ENCODE measurements at regions not wholly inside any gene's neighbourhood (a gene's known extent, or its start where the extent isn't known, plus 50 kb on each side); places are given as distances from the start of the nearest gene placed in this dataset.

DNA sequence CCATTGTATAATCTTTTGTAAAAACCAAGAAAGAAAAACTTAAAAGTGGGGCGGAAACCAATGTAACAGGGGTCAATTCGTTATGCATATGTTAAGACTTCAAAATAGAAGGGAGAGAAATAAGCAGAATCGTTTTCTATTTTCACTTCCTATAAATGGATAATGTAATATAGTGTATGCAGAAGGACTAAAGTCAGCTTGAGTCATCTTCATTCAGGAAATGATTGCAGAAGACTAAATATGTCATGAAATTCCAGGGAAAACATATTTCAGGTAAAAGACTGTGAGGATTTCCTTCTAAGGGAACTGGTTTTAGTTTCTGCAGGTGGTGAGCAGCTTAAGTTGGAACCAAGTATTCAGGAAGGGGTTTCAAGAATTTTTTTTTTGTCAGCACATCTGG is 753.3 kb downstream of the IRX1 start:
- no peak for DNase-seq

DNA sequence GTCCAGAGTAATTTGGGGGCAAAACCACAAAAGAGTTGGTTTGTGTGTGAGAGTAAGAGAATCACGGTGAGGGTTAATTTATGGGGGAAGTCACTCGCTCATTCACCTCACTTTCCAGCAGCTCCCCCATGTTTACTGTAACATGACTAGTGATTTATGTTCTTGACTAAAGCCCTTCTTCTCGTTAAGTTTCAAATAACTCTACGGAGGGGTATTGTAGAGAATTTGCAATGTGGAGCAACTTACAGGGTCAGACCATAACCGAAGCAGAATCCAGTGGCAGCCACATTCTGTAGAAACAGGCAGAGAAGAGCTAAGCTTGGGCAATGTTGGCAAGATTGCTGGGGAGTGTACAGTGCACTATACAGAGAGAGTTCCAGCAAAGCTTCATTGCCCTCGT is 760.6 kb downstream of the IRX1 start:
- DNase-seq = no peak

DNA sequence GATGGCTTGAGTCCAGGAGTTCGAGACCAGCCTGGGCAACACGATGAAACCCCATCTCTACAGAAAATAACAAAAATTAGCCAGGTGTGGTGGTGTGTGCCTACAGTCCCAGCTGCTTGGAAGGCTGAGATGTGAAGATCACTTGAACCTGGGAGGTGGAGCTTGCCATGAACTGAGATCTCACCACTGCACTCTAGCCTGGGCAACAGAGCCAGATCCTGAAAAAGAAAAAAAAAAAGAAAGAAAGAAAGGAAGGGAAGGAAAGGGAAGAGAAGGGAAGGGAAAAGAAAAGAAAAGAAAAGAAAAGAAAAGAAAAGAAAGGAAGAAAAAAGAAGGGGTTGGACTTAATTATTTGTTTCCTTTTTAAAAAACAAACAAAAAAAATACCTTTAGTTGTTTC is 764.2 kb downstream of the IRX1 start:
- no peak for DNase-seq

DNA sequence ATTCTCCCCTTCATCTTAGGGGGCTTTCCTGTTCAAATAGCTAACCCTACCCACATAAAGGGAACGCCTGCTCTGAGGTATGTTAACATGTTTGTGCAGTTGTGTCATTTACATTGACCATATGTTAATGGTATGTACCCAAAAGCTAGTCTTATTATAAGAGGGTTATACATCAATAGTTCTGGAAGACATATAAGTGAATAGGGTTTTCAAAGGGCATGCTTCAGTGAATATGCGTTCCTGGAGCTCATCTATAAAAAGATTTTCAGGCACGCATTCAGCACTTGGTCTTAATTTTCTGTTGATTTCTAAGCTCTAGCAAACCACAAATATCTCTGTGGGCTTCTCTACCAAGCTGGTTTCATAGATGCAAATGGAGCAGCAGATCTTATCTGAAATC is 766.1 kb downstream of the IRX1 start:
- DNase-seq = no peak

DNA sequence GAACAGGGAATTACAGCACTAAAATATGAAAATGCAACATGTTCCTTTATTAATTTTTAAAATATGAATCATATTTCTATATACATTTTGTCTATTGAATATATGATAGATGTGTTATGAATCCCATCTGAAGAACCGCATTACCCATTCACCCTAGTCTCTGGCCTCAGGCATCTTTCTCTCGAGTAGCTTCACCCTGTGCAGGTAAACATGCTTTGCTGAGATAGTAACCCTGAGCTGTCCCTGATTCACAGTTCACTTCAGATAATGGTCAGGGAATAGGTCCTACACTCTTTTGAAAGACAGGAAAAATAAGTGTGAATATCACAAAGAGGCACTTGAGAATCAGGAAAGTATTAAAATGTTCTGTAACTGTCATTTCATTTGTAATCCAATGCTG is 766.8 kb downstream of the IRX1 start:
- DNase-seq = no peak

DNA sequence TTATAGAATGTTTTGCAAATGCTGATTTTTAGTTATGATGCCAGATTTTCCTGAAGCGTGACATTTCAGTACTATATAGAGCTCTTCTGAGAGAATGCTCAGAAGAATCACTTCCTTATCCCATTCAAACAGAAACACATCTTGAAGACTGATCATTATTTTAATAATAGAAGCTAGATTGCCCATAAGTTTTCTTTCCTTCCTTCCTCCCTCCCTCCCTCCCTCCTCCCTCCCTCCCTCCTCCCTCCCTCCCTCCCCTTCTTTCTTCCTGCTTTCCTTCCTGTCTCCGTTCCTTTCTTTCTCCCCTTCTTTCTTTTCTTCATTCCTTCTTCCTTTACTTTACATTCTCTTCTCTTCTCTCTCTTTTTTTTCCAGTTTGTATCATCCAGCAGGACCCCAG is 767.4 kb downstream of the IRX1 start:
- no peak for DNase-seq

DNA sequence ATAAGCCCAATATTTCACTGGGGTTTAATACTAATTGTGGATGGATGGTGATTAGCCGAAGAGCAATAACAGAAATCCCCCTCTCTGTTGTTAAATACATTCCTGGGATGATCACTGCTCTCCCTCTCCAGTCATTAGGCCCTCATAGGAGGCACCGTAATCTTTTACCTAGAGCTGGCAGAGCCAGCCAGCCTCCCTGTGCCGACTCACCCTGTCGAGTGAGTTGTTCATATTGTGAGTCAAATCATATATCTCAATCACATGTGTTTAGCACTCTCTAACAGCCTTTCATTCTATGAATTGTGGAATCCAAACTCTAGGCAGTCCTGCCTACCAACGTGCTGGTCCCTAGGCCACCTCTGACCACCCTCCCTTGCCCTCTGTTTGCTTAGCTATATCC is 771.0 kb downstream of the IRX1 start:
- DNase-seq = no peak

DNA sequence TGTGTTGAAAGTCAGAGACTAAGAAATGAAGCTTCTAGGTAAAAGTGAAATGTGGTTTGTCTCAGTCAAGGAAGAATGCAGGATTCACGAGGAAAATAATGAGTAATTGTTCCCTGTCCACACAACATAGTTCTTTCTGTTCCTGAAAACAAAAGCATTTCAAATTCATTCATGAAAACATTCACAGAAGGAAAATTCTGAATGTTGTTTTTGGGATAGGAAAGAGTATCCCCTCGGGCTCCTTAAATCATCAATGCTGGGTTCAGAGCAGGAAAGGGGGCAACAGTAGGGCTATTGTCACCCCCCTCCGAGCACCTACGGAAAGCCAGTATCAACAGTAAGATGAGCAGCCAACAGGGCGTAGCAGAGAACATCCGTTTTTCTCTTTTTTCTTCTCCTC is 769.9 kb upstream of the ADAMTS16 start:
- no peak for DNase-seq

DNA sequence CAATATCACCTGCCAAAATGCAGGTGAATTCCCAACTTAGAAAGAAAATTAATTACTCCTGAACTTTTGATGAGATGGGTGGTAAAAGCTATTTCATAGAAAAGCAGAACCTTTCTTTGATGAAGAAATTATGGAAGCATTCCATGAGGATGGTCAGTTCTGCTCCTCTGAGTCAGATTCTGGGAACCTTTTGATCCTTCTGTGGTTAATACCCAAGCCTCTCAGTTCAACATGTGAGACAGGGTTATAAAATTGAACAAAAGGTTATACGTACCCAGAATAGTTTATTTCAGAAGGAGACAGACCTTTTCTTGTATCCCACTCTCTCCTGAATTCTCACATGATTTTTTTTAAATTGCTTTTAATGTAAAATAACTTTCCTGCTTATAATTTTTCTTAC is 767.6 kb upstream of the ADAMTS16 start:
- DNase-seq = no peak

DNA sequence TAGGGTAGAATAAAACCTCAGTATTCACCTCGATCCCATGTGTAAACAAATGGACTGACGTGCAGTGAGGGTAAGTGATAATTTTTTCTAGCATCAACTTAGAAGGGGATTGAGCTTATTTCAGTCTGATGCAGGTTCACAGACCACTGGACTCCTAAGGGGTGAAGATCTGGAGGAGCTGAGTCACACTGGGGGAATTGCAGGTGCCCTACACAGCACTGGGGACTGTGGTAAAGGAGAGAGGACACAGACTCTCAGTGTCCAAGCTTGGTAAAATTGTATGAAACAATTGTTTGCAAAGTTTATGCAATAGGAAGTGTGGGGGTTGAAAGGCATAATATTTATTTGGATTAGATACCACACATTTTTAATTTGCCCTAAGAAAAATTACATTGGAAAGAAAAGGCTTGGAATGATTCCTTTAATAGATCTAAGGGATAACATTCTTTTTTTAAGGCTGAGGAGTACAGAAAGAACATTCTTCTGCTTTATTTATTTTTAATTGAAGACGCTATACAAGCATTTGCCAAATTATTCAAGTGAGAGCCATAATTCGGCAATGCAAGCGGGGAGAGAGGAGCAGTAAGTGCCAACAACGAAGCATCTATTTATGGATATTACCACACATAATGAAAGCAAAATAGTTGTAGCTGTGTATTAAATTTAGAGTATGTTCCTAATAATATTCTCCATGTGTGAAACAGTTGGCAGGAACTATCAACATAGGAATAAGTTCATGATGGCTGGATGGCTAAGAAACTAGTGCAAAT is 766.9 kb upstream of the ADAMTS16 start:
- no peak for DNase-seq

DNA sequence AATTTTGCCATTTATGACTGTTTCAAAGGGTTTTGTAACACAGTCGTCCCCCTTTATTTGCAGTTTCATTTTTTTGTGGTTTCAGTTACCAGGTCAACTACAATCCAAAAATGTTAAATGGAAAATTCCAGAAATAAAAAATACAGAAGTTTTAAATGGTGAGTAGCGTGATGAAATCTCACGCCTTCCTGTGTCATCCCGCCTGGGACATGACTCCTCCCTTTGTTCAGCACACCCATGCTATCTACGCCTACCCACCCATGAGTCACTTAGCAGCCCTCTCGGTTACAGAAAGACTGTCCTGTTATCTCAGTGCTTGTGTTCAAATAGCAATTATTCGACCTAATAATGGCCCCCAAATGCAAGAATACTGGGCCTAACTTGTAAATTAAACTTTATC is 765.3 kb upstream of the ADAMTS16 start:
- no peak for DNase-seq

DNA sequence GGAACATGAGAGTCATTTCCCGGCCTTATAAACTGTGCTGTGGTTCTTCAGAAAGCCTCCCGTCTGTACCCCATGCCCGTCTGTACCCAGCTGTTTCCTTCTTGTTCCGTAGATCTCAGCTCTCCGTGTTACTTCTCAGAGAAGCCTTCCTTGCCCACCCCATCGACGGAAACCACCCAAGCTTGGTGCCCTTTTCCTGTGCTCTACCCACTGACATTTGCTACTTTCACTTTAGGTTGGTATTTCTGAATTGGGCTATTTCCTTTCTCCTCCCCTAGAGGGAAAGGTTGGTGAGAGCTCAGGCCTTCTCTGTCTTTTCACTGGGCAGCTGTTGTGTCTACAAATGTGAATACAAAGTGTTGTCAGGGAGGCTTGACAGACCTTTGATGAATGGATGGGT is 764.5 kb upstream of the ADAMTS16 start:
- no peak for DNase-seq

DNA sequence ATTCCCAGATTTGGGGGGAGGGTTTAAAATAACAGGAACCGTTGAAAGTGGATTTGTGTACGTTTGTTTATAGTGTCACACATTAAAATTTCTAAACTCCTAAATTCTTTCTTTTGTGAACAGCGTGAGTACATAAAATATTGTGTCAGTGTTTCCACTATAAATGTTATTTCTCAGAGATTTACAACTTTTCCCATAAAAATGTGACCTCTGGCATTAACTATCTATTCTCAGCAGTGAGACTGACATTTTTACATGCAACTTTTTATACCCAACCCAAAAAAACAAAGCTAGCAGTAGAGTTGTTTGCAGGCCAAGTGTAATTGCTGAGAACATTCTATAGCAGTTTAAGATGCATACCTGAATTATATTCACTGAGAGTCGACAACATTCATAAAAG is 757.0 kb upstream of the ADAMTS16 start:
- no peak for DNase-seq

DNA sequence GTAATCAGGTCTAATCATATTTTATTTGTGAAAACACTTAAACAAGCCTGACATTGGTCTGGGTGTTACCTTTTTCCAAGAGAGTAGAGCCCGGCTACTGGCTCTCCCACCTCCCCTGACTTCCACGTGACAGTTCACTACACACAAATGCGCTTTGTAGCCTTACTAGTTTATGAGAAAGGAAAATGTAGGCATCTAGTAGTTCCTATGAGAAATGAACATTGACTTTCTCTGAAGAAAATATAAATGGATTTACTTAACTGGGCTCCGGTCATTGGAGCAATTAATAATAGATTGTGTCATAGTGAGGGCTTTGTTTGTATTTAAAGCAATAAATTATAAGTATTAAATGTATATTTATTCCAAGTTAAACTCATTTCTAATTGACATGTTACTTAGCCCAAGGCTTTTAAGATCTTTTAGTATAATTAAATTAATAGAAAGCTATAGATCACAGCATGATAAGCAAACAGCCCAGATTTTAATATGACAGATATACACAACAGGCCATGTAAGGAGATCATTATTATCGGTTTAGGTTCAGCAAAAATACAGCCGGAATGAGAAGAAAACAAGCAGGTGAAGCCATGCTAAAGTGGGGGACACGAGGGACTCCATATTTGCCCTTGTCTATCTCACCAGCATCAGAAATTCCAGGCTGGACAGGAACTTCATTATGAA is 756.5 kb upstream of the ADAMTS16 start:
- DNase-seq = no peak

DNA sequence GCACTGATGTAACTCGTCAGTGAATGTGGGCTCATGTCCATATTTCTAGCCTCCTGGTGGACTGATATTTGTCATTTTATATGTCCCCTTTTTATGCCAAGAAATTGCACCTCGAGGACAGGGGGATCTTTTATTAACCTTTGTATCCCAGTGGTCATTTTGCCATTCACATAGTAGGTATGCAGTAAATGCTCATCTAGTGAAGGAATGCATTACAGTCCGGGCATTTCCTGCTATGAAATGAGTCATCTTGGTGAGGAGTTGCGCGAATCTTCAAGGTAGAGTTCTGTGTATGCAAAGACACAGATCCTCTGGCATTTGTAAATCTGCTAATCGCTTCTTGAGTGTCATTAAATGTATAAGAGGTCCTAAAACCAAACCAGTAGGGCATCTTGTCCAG is 755.5 kb upstream of the ADAMTS16 start:
- no peak for DNase-seq

DNA sequence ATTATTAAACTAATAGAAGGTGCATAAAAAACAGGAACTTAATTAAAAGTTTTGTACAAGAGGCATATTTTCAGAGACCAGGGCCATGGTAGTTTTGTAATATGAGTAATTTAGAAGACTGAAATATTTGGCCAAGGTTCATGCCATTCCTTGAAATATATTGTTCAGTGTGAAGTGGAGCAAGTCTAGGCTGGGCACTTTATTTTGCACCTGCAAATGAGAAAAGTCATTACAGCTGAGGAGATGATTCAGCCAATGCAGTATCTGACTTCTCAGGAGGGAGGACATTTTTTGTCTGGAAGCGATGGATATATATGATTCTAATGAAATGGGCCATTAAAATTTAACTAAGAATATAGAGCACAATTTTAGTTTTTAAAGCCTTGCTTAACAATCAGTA is 754.0 kb upstream of the ADAMTS16 start:
- no peak for DNase-seq

DNA sequence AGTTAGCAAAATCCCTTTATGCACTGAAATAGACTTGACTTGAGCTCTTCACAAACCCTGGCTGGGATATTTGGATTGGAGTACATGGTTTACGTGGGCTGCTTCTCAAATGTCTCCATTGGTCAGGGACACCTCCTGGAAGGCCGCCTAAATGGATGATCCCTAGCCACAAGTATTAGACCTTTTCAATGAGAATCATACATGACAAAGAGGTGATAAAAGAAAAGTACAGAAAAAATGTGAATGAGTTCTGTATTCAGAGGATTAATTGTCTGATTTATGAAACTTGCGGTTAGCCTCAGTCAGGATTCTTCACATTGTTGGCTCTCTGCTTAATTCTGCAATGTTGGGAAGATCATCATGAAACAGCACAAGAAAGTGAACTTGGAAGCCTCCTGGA is 752.8 kb upstream of the ADAMTS16 start:
- DNase-seq = no peak

DNA sequence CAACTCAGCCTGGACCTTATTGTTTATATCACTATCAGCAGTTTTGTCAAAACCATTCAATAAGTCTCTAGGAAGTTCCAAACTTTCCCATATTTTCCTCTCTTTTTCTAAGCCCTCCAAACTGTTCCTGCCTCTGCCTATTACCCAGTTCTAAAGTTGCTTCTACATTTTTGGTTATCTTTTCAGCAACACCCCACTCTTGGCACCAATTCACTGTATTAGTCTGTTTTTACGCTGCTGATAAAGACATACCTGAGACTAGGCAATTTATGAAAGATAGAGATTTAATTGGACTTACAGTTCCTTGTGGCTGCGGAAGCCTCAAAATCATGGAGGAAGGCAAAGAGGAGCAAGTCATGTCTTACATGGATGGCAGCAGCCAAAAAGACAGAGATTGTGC is 744.4 kb upstream of the ADAMTS16 start:
- no peak for DNase-seq

DNA sequence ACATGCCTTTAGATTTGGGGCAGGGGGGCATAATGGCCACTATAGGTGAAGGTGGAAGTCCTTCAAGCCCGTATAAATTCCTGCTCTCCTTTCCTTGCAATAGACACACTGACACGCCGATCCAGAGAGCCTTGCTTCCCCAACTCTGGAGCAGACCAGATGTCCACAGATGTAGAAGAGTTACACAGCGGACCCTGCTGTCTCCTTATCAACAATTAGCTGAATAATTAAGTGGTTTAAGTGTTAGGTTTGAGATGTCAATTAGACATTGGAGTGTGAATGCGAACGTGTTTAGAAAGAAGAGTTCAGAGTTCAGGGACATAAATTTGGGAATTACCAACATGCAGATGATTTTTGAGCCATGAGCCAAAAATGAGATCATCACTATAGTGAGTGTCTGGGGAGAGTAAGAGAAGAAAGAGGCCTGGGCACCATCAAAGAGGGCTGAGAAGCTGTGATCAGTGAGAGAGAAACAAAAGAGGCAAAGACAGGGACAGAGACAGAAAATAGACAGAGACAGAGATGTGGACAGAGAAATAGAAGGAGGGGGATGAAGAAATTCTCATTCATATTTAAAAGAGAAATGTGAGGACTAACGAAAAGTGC is 734.4 kb upstream of the ADAMTS16 start:
- DNase-seq = no peak

DNA sequence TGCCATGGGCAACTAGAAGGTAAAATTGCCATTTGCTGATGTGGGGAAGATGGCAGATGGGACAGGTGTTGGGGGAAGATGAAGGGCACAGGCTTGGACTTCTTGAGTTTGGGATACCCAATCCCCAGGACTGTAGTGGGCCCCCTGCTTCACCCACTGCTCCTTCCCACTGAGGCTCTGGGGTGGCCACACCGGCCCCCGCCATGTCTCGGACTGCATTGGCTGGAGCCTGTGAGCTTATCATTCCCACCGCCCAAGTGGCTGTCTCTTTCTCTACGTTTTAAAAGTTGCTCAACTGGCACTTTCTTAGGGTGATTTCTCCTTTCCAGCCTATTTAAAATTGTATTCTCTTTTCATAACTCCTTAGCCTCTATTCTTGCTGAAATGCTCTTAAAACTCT is 730.0 kb upstream of the ADAMTS16 start:
- DNase-seq = no peak

DNA sequence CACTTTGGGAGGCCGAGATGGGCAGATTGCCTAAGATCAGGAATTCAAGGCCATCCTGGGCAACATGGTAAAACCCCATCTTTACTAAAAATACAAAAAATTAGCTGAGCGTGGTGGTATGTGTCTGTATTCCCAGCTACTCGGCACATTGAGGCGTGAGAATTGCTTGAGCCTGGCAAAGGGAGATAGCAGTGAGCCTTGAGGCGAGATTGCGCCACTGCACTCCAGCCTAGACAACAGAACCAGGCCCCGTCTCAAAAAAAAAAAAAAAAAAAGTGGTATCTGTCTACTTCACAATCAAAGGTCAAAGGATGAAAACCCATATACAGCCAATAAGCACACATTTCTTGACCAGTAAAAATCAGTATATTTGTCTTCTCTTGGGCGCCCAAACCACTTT is 728.5 kb upstream of the ADAMTS16 start:
- no peak for DNase-seq

DNA sequence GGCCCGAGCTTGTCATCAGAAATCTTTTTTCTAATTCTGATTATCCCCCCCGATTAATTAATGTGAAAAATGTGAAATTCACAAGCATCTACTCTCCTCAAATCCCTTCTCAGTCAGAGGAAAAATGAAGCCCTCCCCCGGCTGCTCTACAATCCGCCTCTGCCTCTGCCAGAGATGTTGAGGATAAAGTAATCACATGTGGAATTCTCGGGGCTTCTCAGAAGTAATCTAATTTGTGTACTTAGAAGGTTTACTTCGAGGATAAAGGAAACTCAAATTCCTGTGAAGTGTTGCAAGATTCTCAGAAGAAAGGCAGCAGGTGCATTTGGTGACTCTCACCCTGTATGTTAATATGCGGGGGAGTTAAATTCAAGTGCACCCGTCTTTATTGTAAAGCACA is 726.1 kb upstream of the ADAMTS16 start:
- DNase-seq = no peak

DNA sequence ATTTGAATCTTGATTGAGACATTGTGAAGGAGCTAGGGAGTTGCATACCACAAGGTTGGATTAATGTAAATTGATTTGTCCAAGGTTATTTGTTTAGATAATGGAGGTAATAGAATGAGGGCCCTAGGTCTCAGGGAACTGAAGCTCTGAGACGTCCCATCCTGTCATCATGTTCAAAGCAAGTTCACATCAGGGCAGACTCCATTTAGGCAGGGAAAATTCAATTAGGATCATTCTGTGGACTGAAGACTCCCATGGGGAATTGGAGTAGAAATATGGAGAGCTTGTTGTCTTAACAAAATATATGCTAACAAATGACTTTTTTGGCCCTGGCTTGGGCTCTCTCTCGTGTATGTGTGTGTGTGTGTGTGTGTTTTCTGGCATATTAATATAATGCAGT is 722.0 kb upstream of the ADAMTS16 start:
- no peak for DNase-seq

DNA sequence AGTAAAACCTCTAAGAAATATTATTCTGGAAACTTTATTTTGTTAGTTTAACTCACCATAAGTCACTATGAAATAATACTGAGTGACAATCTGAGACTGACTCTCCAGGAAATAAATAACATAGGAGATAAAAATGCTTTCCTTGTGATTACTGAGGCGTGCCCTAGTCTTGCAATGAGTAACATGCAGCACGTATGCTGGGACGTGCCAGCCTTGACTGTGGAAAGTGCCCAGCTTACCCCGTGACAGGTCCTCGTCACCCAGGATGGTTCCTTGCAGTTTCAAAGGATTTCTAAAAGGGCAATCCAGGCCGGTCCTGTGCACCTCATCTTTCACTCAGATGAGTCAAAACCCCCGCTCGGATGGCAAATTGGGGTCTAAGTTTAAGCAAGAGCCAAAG is 720.8 kb upstream of the ADAMTS16 start:
- DNase-seq = no peak

DNA sequence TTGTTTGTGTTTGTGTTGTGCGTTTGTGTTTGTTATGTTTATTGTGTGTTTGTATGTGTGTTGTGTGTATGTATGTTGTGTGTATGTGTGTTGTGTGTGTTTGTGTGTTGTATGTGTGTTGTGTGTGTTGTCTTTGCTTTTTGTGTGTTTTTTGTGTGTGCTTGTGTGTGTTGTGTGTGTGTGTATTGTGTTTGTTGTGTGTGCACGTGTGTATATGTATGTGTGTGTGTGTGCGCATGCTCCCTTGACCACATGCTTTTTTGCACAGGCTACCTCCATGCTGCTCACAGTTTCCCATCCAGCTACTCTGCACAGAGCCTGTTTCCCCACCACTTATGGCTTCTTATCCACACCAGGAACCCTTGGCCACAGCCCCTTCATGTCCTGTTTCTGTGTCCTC is 720.0 kb upstream of the ADAMTS16 start:
- DNase-seq = no peak

All from SHP77 treated with DMSO at 0.1 percent for 48 hours (cell line).